GM19023 (cell line): ENCODE measurements at regions not wholly inside any gene's neighbourhood (a gene's known extent, or its start where the extent isn't known, plus 50 kb on each side); places are given as distances from the start of the nearest gene placed in this dataset.

ENCODE experiments used
- ATAC-seq: cut with Tn5 transposase; IDR thresholded peaks from one replicate; pipeline ENCODE4 v1.9.1; 2021; ENCODE audit warnings: mild to moderate bottlenecking, moderate library complexity; ENCODE audit not compliant: unreplicated experiment

- no peak for ATAC-seq
Observed at GRCh38 chr10:44244745-44245600, 139.9 kb downstream of the CXCL12 start.

GRCh38 chr10:44243851-44244510 is 140.9 kb downstream of the CXCL12 start:
- no peak for ATAC-seq

GRCh38 chr10:44242826-44243225 is 142.1 kb downstream of the CXCL12 start:
- ATAC-seq, result no peak

- no peak for ATAC-seq
Observed at GRCh38 chr10:44242091-44242490, 142.8 kb downstream of the CXCL12 start.

- no peak for ATAC-seq
Observed at GRCh38 chr10:44240584-44241205, 144.2 kb downstream of the CXCL12 start.

- no peak for ATAC-seq
Observed at GRCh38 chr10:44238212-44238611, 146.7 kb downstream of the CXCL12 start.

GRCh38 chr10:44237364-44238049 is 147.4 kb downstream of the CXCL12 start:
- no peak for ATAC-seq

- no peak for ATAC-seq
Observed at GRCh38 chr10:44235363-44235762, 149.5 kb downstream of the CXCL12 start.

GRCh38 chr10:44234483-44234875 is 150.4 kb downstream of the CXCL12 start:
- no peak for ATAC-seq

GRCh38 chr10:44233561-44234482 is 151.1 kb downstream of the CXCL12 start:
- ATAC-seq, result no peak

- ATAC-seq, result no peak
Observed at GRCh38 chr10:44217274-44217820, 167.6 kb downstream of the CXCL12 start.

- no peak for ATAC-seq
Observed at GRCh38 chr10:44216073-44216472, 168.8 kb downstream of the CXCL12 start.

GRCh38 chr10:44209811-44210210 is 175.1 kb downstream of the CXCL12 start:
- ATAC-seq, result no peak

GRCh38 chr10:44207160-44207559 is 177.7 kb downstream of the CXCL12 start:
- ATAC-seq, result no peak

- ATAC-seq, result no peak
Observed at GRCh38 chr10:44206127-44206818, 178.6 kb downstream of the CXCL12 start.

GRCh38 chr10:44205067-44205466 is 179.8 kb downstream of the CXCL12 start:
- no peak for ATAC-seq

- no peak for ATAC-seq
Observed at GRCh38 chr10:44203535-44203934, 181.4 kb downstream of the CXCL12 start.

- no peak for ATAC-seq
Observed at GRCh38 chr10:44202952-44203351, 181.9 kb downstream of the CXCL12 start.

- ATAC-seq, result no peak
Observed at GRCh38 chr10:44201656-44202055, 183.2 kb downstream of the CXCL12 start.
